Thyroid gland (tissue), 4 donors: ENCODE measurements at regions not wholly inside any gene's neighbourhood (a gene's known extent, or its start where the extent isn't known, plus 50 kb on each side); places are given as distances from the start of the nearest gene placed in this dataset.
A peak's percentile ranks its signal among the peaks of the same experiment; 100 is the strongest.

Source experiments
- DNase-seq, 2 donors: peaks; one replicate each; pipeline ENCODE4 v3.0.0-alpha.2; 2019
- H3K27ac ChIP-seq, 3 donors: fragments of 200-600 bp; sonication (generic); 1 replicate in 2 of 3; 2 replicates in 1 of 3; pipeline ENCODE4 v1.5.1; 2016 to 2019; ENCODE audit warnings: mild to moderate bottlenecking in 1 of 3, moderate library complexity in 1 of 3
- H3K27me3 ChIP-seq: fragments of 200-600 bp; sonication (generic); one replicate; pipeline ENCODE4 v1.5.1; 2019
- H3K36me3 ChIP-seq, 2 donors: fragments of 200-600 bp; sonication (generic); one replicate each; pipeline ENCODE4 v1.5.1; 2016 to 2019
- H3K4me1 ChIP-seq, 2 donors: fragments of 200-600 bp; sonication (generic); one replicate each; pipeline ENCODE4 v1.5.1; 2017 to 2019
- H3K4me3 ChIP-seq, 3 donors: fragments of 200-600 bp; sonication (generic); replicated peaks in 1 of 3; 1 replicate in 2 of 3; 2 replicates in 1 of 3; pipeline ENCODE4 v1.5.1; 2016; ENCODE audit warnings: mild to moderate bottlenecking in 1 of 3
- H3K9me3 ChIP-seq: fragments of 200-600 bp; sonication (generic); one replicate; pipeline ENCODE4 v1.5.1; 2017
- POLR2A ChIP-seq, 2 donors: fragments of 450-650 bp; IDR thresholded peaks; one replicate each; pipeline ENCODE4 v1.6.1; 2017; ENCODE audit warnings: antibody characterized with exemption in 2 of 2, mild to moderate bottlenecking in 2 of 2, moderate library complexity in 1 of 2
- WGBS, 2 donors: methylation state at CpG; one replicate each; pipeline ENCODE4 v1.1.5; 2017; 5-methylcytosine and 5-hydroxymethylcytosine counted together
- intact Hi-C: fragments of 100-400 bp; cut with DNase I; formaldehyde crosslinking; loops from one replicate; pipeline ENCODE4 v1.15.1; 2023
- TF ChIP-seq, protein P1 (sequence below), 6 experiments: fragments of 200-600 bp in 3 of 6; fragments of 450-650 bp in 3 of 6; sonication (generic) in 3 of 6; IDR thresholded peaks; one replicate each; pipeline ENCODE4 v1.5.1; 2016 to 2019; ENCODE audit warnings: antibody characterized with exemption in 6 of 6, mild to moderate bottlenecking in 2 of 6, inconsistent platforms in 1 of 6, moderate library complexity in 1 of 6

DNA sequence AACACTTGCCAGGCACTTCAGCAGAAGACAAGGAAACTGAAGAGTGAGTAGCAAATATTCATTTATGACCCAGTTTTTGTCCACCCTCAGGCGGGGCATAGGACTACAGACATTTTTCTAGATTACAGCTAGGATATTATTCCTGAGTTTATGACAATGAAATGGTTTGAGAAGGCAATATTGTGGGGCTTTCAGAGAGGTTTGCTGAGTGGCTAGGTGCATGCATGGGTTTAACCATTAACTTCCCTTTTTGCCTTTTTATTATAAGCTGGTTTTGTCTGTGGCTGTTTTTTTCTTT is 104.0 kb upstream of the BCAT1 start:
- 71 to 74% methylated on average over 1 of the region's 1 CpG for WGBS, 2 donors
- DNase-seq, result no peak
- H3K27ac ChIP-seq, result peak overlapping the region in 1 of 3 donors; percentile 2
- intact Hi-C loops, result no loop called here
- no peak overlapping the region for H3K4me3 ChIP-seq
- peaks cover 0 to 5% of the 10 kb centered on the region in 2 donors for H3K4me1 ChIP-seq
- no peaks in the 10 kb centered on the region for H3K27me3 ChIP-seq
- TF ChIP-seq, protein P1, sequence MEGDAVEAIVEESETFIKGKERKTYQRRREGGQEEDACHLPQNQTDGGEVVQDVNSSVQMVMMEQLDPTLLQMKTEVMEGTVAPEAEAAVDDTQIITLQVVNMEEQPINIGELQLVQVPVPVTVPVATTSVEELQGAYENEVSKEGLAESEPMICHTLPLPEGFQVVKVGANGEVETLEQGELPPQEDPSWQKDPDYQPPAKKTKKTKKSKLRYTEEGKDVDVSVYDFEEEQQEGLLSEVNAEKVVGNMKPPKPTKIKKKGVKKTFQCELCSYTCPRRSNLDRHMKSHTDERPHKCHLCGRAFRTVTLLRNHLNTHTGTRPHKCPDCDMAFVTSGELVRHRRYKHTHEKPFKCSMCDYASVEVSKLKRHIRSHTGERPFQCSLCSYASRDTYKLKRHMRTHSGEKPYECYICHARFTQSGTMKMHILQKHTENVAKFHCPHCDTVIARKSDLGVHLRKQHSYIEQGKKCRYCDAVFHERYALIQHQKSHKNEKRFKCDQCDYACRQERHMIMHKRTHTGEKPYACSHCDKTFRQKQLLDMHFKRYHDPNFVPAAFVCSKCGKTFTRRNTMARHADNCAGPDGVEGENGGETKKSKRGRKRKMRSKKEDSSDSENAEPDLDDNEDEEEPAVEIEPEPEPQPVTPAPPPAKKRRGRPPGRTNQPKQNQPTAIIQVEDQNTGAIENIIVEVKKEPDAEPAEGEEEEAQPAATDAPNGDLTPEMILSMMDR (IDR thresholded peaks at IDR 0.05), result no peak
- TF ChIP-seq POLR2A (IDR thresholded peaks at IDR 0.05), result no peak
- H3K36me3 ChIP-seq, result no peaks in the 10 kb centered on the region
- H3K9me3 ChIP-seq, result no peaks in the 10 kb centered on the region

DNA sequence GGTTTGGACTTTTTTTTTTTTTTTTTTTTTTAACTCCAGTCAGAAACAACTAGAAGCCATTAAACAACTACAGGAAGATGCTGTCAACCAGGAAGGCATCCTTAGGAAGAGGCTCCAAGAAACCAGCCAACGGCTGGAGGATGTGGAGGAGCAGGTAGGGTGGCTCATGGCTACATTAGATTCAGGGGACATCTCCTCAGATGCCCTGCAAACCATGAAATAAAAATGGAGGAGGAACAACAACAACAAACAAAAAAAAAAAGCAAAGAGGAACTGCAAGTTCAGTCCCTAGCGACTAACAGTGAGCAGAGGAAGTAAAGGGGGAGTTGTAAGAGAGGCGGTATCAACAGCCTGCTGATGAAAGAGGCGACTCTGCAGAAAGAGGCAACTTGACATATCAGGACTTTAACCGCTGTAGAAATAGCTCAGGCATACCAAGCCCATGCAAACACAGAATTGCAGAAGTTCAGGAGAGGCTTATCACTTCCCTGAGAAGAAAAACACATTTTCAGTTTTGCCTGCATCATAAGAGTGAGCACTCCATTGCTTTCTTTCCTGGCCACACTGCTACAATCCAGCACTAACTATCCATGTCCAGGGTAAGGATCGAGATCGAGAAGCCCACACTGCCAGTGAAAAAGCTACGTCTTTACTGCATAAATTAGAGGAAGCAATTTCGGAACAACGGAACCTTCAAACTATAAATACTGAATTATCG is 103.5 kb upstream of the BCAT1 start:
- Histone ChIP-seq H3K27me3 (no peaks in the 10 kb centered on the region), H3K36me3 (no peaks in the 10 kb centered on the region), H3K4me3 (no peak overlapping the region), H3K9me3 (no peaks in the 10 kb centered on the region), H3K4me1 (peaks cover 0 to 5% of the 10 kb centered on the region in 2 donors), H3K27ac (peak overlapping the region in 1 of 3 donors; percentile 2)
- intact Hi-C loops, result no loop called here
- DNase-seq, result no peak
- TF ChIP-seq, protein P1 (IDR thresholded peaks at IDR 0.05), result no peak
- no peak for TF ChIP-seq POLR2A (IDR thresholded peaks at IDR 0.05)
- 64% methylated on average over 11 of the region's 11 CpGs for WGBS, 2 donors

- WGBS, 2 donors, result 82 to 84% methylated on average over 5 of the region's 5 CpGs
Measured at GRCh38 chr12:25051656-25052195, 102.8 kb upstream of the BCAT1 start.

GRCh38 chr12:25051171-25051570 is 102.3 kb upstream of the BCAT1 start:
- no peak overlapping the region for H3K4me3 ChIP-seq
- 71 to 74% methylated on average over 6 of the region's 6 CpGs for WGBS, 2 donors
- no peaks in the 10 kb centered on the region for H3K9me3 ChIP-seq
- H3K4me1 ChIP-seq, result peaks cover 0 to 5% of the 10 kb centered on the region in 2 donors
- H3K36me3 ChIP-seq, result no peaks in the 10 kb centered on the region
- H3K27me3 ChIP-seq, result no peaks in the 10 kb centered on the region
- no peak overlapping the region for H3K27ac ChIP-seq
- TF ChIP-seq, protein P1 (IDR thresholded peaks at IDR 0.05), result no peak
- TF ChIP-seq POLR2A (IDR thresholded peaks at IDR 0.05), result no peak
- intact Hi-C loops, result no loop called here
- no peak for DNase-seq

More at GRCh38 chr12:25051656-25052195, 102.8 kb upstream of the BCAT1 start:
- Histone ChIP-seq H3K9me3 (no peaks in the 10 kb centered on the region), H3K4me1 (peaks cover 0 to 5% of the 10 kb centered on the region in 2 donors), H3K36me3 (no peaks in the 10 kb centered on the region), H3K27ac (peak overlapping the region in 1 of 3 donors; percentile 2), H3K27me3 (no peaks in the 10 kb centered on the region), H3K4me3 (no peak overlapping the region)
- TF ChIP-seq POLR2A (IDR thresholded peaks at IDR 0.05), result no peak
- intact Hi-C loops, result no loop called here
- no peak for DNase-seq

GRCh38 chr12:25045869-25046268 is 97.0 kb upstream of the BCAT1 start:
- H3K36me3 ChIP-seq, result no peaks in the 10 kb centered on the region

More at GRCh38 chr12:25045869-25046268, 97.0 kb upstream of the BCAT1 start:
- H3K4me1 ChIP-seq, result no peaks in the 10 kb centered on the region
- H3K4me3 ChIP-seq, result no peak overlapping the region
- intact Hi-C loops, result no loop called here
- H3K27ac ChIP-seq, result no peak overlapping the region
- H3K27me3 ChIP-seq, result no peaks in the 10 kb centered on the region
- TF ChIP-seq POLR2A (IDR thresholded peaks at IDR 0.05), result no peak
- TF ChIP-seq, protein P1 (IDR thresholded peaks at IDR 0.05), result no peak
- no peak for DNase-seq
- no peaks in the 10 kb centered on the region for H3K9me3 ChIP-seq
